Activated T-helper 17 cell treated with anti-CD3 and anti-CD28 coated beads, Interleukin-2, amount 50 U/mL, for 72 hours (primary cell): ENCODE measurements at regions not wholly inside any gene's neighbourhood (a gene's known extent, or its start where the extent isn't known, plus 50 kb on each side); places are given as distances from the start of the nearest gene placed in this dataset.

ENCODE experiments used
- ATAC-seq: fragments of 150-1000 bp; cut with Tn5 transposase; replicated peaks from 2 replicates; pipeline ENCODE4 v1.10.0; 2021; ENCODE audit warnings: mild to moderate bottlenecking, moderate library complexity
- H3K27ac Mint-ChIP-seq: one replicate; pipeline ENCODE4 v1.8.0; 2022; ENCODE audit warnings: mixed read lengths
- H3K27me3 Mint-ChIP-seq: one replicate; pipeline ENCODE4 v1.8.0; 2022; ENCODE audit warnings: mixed read lengths
- H3K36me3 Mint-ChIP-seq: one replicate; pipeline ENCODE4 v1.8.0; 2022; ENCODE audit warnings: low read depth, mild to moderate bottlenecking, mixed read lengths
- H3K4me1 Mint-ChIP-seq: one replicate; pipeline ENCODE4 v1.8.0; 2022; ENCODE audit warnings: mixed read lengths
- H3K4me3 Mint-ChIP-seq: one replicate; pipeline ENCODE4 v1.8.0; 2022; ENCODE audit warnings: mild to moderate bottlenecking, mixed read lengths
- H3K9me3 Mint-ChIP-seq: one replicate; pipeline ENCODE4 v1.8.0; 2022; ENCODE audit warnings: mixed read lengths

GRCh38 chr10:14468023-14468441 is 137.3 kb upstream of the FRMD4A start:
- no peak overlapping the region for H3K27ac Mint-ChIP-seq
- H3K4me1 Mint-ChIP-seq = no peaks in the 10 kb centered on the region
- no peak for ATAC-seq
- H3K4me3 Mint-ChIP-seq = no peak overlapping the region
- H3K27me3 Mint-ChIP-seq = peaks cover 25% of the 10 kb centered on the region
- no peaks in the 10 kb centered on the region for H3K36me3 Mint-ChIP-seq
- H3K9me3 Mint-ChIP-seq = no peaks in the 10 kb centered on the region

GRCh38 chr10:14466257-14466656 is 135.5 kb upstream of the FRMD4A start:
- no peak for ATAC-seq
- no peaks in the 10 kb centered on the region for H3K36me3 Mint-ChIP-seq
- H3K27ac Mint-ChIP-seq = no peak overlapping the region
- no peak overlapping the region for H3K4me3 Mint-ChIP-seq
- H3K9me3 Mint-ChIP-seq = no peaks in the 10 kb centered on the region
- H3K27me3 Mint-ChIP-seq = peaks cover 33% of the 10 kb centered on the region
- H3K4me1 Mint-ChIP-seq = no peaks in the 10 kb centered on the region

- no peak overlapping the region for H3K27ac Mint-ChIP-seq
- H3K4me3 Mint-ChIP-seq = no peak overlapping the region
- no peak for ATAC-seq
- H3K36me3 Mint-ChIP-seq = no peaks in the 10 kb centered on the region
- H3K9me3 Mint-ChIP-seq = peaks cover 8% of the 10 kb centered on the region
- peaks cover 10% of the 10 kb centered on the region for H3K27me3 Mint-ChIP-seq
- no peaks in the 10 kb centered on the region for H3K4me1 Mint-ChIP-seq
These were observed 129.7 kb upstream of the FRMD4A start for GRCh38 chr10:14460447-14460846.

- H3K36me3 Mint-ChIP-seq = no peaks in the 10 kb centered on the region
These were observed 128.9 kb upstream of the FRMD4A start for GRCh38 chr10:14459665-14460064.

GRCh38 chr10:14456870-14457266 is 126.1 kb upstream of the FRMD4A start:
- Mint-ChIP-seq H3K27me3 (peaks cover 6% of the 10 kb centered on the region), H3K9me3 (peaks cover 8% of the 10 kb centered on the region), H3K4me3 (no peak overlapping the region), H3K36me3 (no peaks in the 10 kb centered on the region), H3K27ac (no peak overlapping the region), H3K4me1 (no peaks in the 10 kb centered on the region)
- ATAC-seq = no peak

More at GRCh38 chr10:14459665-14460064, 128.9 kb upstream of the FRMD4A start:
- H3K4me1 Mint-ChIP-seq = no peaks in the 10 kb centered on the region
- H3K9me3 Mint-ChIP-seq = peaks cover 8% of the 10 kb centered on the region
- H3K27me3 Mint-ChIP-seq = peaks cover 10% of the 10 kb centered on the region
- no peak overlapping the region for H3K27ac Mint-ChIP-seq
- ATAC-seq = no peak
- H3K4me3 Mint-ChIP-seq = no peak overlapping the region

GRCh38 chr10:14456218-14456869 is 125.6 kb upstream of the FRMD4A start:
- Mint-ChIP-seq H3K36me3 (no peaks in the 10 kb centered on the region), H3K27me3 (peaks cover 3% of the 10 kb centered on the region), H3K27ac (no peak overlapping the region), H3K4me3 (no peak overlapping the region), H3K9me3 (peaks cover 8% of the 10 kb centered on the region), H3K4me1 (no peaks in the 10 kb centered on the region)
- no peak for ATAC-seq

GRCh38 chr10:14454629-14455028 is 123.9 kb upstream of the FRMD4A start:
- Mint-ChIP-seq H3K4me3 (no peak overlapping the region), H3K9me3 (peaks cover 8% of the 10 kb centered on the region), H3K4me1 (no peaks in the 10 kb centered on the region), H3K36me3 (no peaks in the 10 kb centered on the region), H3K27me3 (no peaks in the 10 kb centered on the region), H3K27ac (no peak overlapping the region)
- no peak for ATAC-seq

- peaks cover 8% of the 10 kb centered on the region for H3K9me3 Mint-ChIP-seq
- H3K27ac Mint-ChIP-seq = no peak overlapping the region
- ATAC-seq = no peak
- no peaks in the 10 kb centered on the region for H3K4me1 Mint-ChIP-seq
- no peaks in the 10 kb centered on the region for H3K27me3 Mint-ChIP-seq
- H3K4me3 Mint-ChIP-seq = no peak overlapping the region
- no peaks in the 10 kb centered on the region for H3K36me3 Mint-ChIP-seq
These were observed 123.5 kb upstream of the FRMD4A start for GRCh38 chr10:14454206-14454605.

GRCh38 chr10:14453593-14453992 is 122.9 kb upstream of the FRMD4A start:
- Mint-ChIP-seq H3K4me3 (no peak overlapping the region), H3K9me3 (peaks cover 8% of the 10 kb centered on the region), H3K4me1 (no peaks in the 10 kb centered on the region), H3K36me3 (no peaks in the 10 kb centered on the region), H3K27ac (no peak overlapping the region), H3K27me3 (no peaks in the 10 kb centered on the region)
- no peak for ATAC-seq

- Mint-ChIP-seq H3K27me3 (no peaks in the 10 kb centered on the region), H3K36me3 (no peaks in the 10 kb centered on the region), H3K9me3 (no peaks in the 10 kb centered on the region), H3K4me3 (no peak overlapping the region), H3K4me1 (no peaks in the 10 kb centered on the region), H3K27ac (no peak overlapping the region)
- ATAC-seq = no peak
These were observed 120.6 kb upstream of the FRMD4A start for GRCh38 chr10:14451341-14451740.

GRCh38 chr10:14450041-14450491 is 119.3 kb upstream of the FRMD4A start:
- ATAC-seq = no peak
- Mint-ChIP-seq H3K4me1 (no peaks in the 10 kb centered on the region), H3K27ac (no peak overlapping the region), H3K36me3 (no peaks in the 10 kb centered on the region), H3K27me3 (no peaks in the 10 kb centered on the region), H3K4me3 (no peak overlapping the region), H3K9me3 (no peaks in the 10 kb centered on the region)

GRCh38 chr10:14449293-14449815 is 118.6 kb upstream of the FRMD4A start:
- H3K4me1 Mint-ChIP-seq = no peaks in the 10 kb centered on the region
- no peak for ATAC-seq
- peaks cover 4% of the 10 kb centered on the region for H3K27me3 Mint-ChIP-seq
- H3K4me3 Mint-ChIP-seq = no peak overlapping the region
- H3K9me3 Mint-ChIP-seq = no peaks in the 10 kb centered on the region
- no peaks in the 10 kb centered on the region for H3K36me3 Mint-ChIP-seq
- H3K27ac Mint-ChIP-seq = no peak overlapping the region

- H3K27ac Mint-ChIP-seq = no peak overlapping the region
- H3K4me1 Mint-ChIP-seq = no peaks in the 10 kb centered on the region
- no peaks in the 10 kb centered on the region for H3K9me3 Mint-ChIP-seq
- H3K4me3 Mint-ChIP-seq = no peak overlapping the region
- peaks cover 4% of the 10 kb centered on the region for H3K27me3 Mint-ChIP-seq
- no peaks in the 10 kb centered on the region for H3K36me3 Mint-ChIP-seq
- no peak for ATAC-seq
These were observed 117.7 kb upstream of the FRMD4A start for GRCh38 chr10:14448197-14448990.

- Mint-ChIP-seq H3K4me1 (no peaks in the 10 kb centered on the region), H3K27me3 (peaks cover 4% of the 10 kb centered on the region), H3K4me3 (no peak overlapping the region), H3K9me3 (no peaks in the 10 kb centered on the region), H3K27ac (no peak overlapping the region), H3K36me3 (no peaks in the 10 kb centered on the region)
- ATAC-seq = no peak
These were observed 116.5 kb upstream of the FRMD4A start for GRCh38 chr10:14447094-14447839.
